IgD-negative memory B cell (primary cell): ENCODE measurements at regions not wholly inside any gene's neighbourhood (a gene's known extent, or its start where the extent isn't known, plus 50 kb on each side); places are given as distances from the start of the nearest gene placed in this dataset.

Experiments
- H3K27ac Mint-ChIP-seq, 3 donors: one replicate each; pipeline ENCODE4 v1.8.0; 2020 to 2022; ENCODE audit warnings: mild to moderate bottlenecking in 3 of 3, mixed read lengths in 3 of 3, moderate library complexity in 1 of 3
- H3K27me3 Mint-ChIP-seq: one replicate; pipeline ENCODE4 v1.8.0; 2021; ENCODE audit warnings: mixed read lengths
- H3K36me3 Mint-ChIP-seq: one replicate; pipeline ENCODE4 v1.8.0; 2020; ENCODE audit warnings: mild to moderate bottlenecking, mixed read lengths
- H3K4me1 Mint-ChIP-seq, 3 donors: one replicate each; pipeline ENCODE4 v1.8.0; 2020 to 2022; ENCODE audit warnings: mixed read lengths in 3 of 3, mild to moderate bottlenecking in 1 of 3
- H3K4me3 Mint-ChIP-seq, 4 donors: one replicate each; pipeline ENCODE4 v1.8.0; 2020 to 2022; ENCODE audit warnings: mild to moderate bottlenecking in 4 of 4, mixed read lengths in 4 of 4, moderate library complexity in 3 of 4
- H3K9me3 Mint-ChIP-seq, 3 donors: one replicate each; pipeline ENCODE4 v1.8.0; 2020 to 2021; ENCODE audit warnings: mixed read lengths in 3 of 3, mild to moderate bottlenecking in 1 of 3

- H3K27me3 Mint-ChIP-seq: no peaks in the 10 kb centered on the region
- H3K4me3 Mint-ChIP-seq: no peak overlapping the region
- H3K36me3 Mint-ChIP-seq: no peaks in the 10 kb centered on the region
- peaks cover 2 to 11% (median 5%) of the 10 kb centered on the region in 3 donors for H3K9me3 Mint-ChIP-seq
- H3K27ac Mint-ChIP-seq: no peak overlapping the region
- no peaks in the 10 kb centered on the region for H3K4me1 Mint-ChIP-seq
These were observed 1535.2 kb downstream of the PLA2G4A start for GRCh38 chr1:188363943-188364342.

GRCh38 chr1:188364927-188365449, 1536.2 kb downstream of the PLA2G4A start:
- no peaks in the 10 kb centered on the region for H3K36me3 Mint-ChIP-seq
- no peak overlapping the region for H3K4me3 Mint-ChIP-seq

GRCh38 chr1:188365874-188366273, 1537.1 kb downstream of the PLA2G4A start:
- Mint-ChIP-seq H3K36me3 (no peaks in the 10 kb centered on the region), H3K27ac (no peak overlapping the region)

More at GRCh38 chr1:188364927-188365449, 1536.2 kb downstream of the PLA2G4A start:
- Mint-ChIP-seq H3K9me3 (peaks cover 0 to 6% (median 5%) of the 10 kb centered on the region in 3 donors), H3K27ac (no peak overlapping the region), H3K27me3 (no peaks in the 10 kb centered on the region), H3K4me1 (no peaks in the 10 kb centered on the region)

GRCh38 chr1:188367661-188368060, 1538.9 kb downstream of the PLA2G4A start:
- Mint-ChIP-seq H3K36me3 (no peaks in the 10 kb centered on the region), H3K27ac (no peak overlapping the region), H3K4me1 (no peaks in the 10 kb centered on the region), H3K4me3 (no peak overlapping the region), H3K9me3 (peaks cover 0 to 5% (median 0%) of the 10 kb centered on the region in 3 donors), H3K27me3 (no peaks in the 10 kb centered on the region)

More at GRCh38 chr1:188365874-188366273, 1537.1 kb downstream of the PLA2G4A start:
- H3K4me3 Mint-ChIP-seq: no peak overlapping the region
- H3K4me1 Mint-ChIP-seq: no peaks in the 10 kb centered on the region
- peaks cover 0 to 6% (median 5%) of the 10 kb centered on the region in 3 donors for H3K9me3 Mint-ChIP-seq
- H3K27me3 Mint-ChIP-seq: no peaks in the 10 kb centered on the region

- Mint-ChIP-seq H3K4me1 (no peaks in the 10 kb centered on the region), H3K27me3 (no peaks in the 10 kb centered on the region), H3K27ac (no peak overlapping the region), H3K36me3 (no peaks in the 10 kb centered on the region), H3K4me3 (no peak overlapping the region), H3K9me3 (peaks cover 0 to 7% (median 2%) of the 10 kb centered on the region in 3 donors)
These were observed 1542.6 kb downstream of the PLA2G4A start for GRCh38 chr1:188371295-188371806.

- Mint-ChIP-seq H3K27me3 (no peaks in the 10 kb centered on the region), H3K27ac (no peak overlapping the region), H3K4me3 (no peak overlapping the region), H3K36me3 (no peaks in the 10 kb centered on the region), H3K9me3 (peaks cover 0 to 5% (median 2%) of the 10 kb centered on the region in 3 donors), H3K4me1 (no peaks in the 10 kb centered on the region)
These were observed 1544.1 kb downstream of the PLA2G4A start for GRCh38 chr1:188372821-188373220.

GRCh38 chr1:188382851-188383250, 1554.1 kb downstream of the PLA2G4A start:
- no peaks in the 10 kb centered on the region for H3K36me3 Mint-ChIP-seq
- no peaks in the 10 kb centered on the region for H3K4me1 Mint-ChIP-seq
- H3K9me3 Mint-ChIP-seq: peaks cover 2 to 15% (median 5%) of the 10 kb centered on the region in 3 donors
- H3K27me3 Mint-ChIP-seq: no peaks in the 10 kb centered on the region
- no peak overlapping the region for H3K27ac Mint-ChIP-seq
- H3K4me3 Mint-ChIP-seq: no peak overlapping the region

GRCh38 chr1:188386161-188386560, 1557.4 kb downstream of the PLA2G4A start:
- H3K9me3 Mint-ChIP-seq: peaks cover 0 to 17% (median 6%) of the 10 kb centered on the region in 3 donors
- H3K36me3 Mint-ChIP-seq: no peaks in the 10 kb centered on the region
- H3K27me3 Mint-ChIP-seq: no peaks in the 10 kb centered on the region
- H3K27ac Mint-ChIP-seq: no peak overlapping the region
- H3K4me3 Mint-ChIP-seq: no peak overlapping the region
- no peaks in the 10 kb centered on the region for H3K4me1 Mint-ChIP-seq

GRCh38 chr1:188386666-188387065, 1557.9 kb downstream of the PLA2G4A start:
- Mint-ChIP-seq H3K36me3 (no peaks in the 10 kb centered on the region), H3K4me1 (no peaks in the 10 kb centered on the region), H3K4me3 (no peak overlapping the region), H3K9me3 (peaks cover 0 to 17% (median 7%) of the 10 kb centered on the region in 3 donors), H3K27me3 (no peaks in the 10 kb centered on the region), H3K27ac (no peak overlapping the region)

GRCh38 chr1:188394677-188395076, 1565.9 kb downstream of the PLA2G4A start:
- peaks cover 0 to 1% (median 0%) of the 10 kb centered on the region in 3 donors for H3K4me1 Mint-ChIP-seq
- H3K36me3 Mint-ChIP-seq: no peaks in the 10 kb centered on the region
- H3K27ac Mint-ChIP-seq: no peak overlapping the region
- H3K4me3 Mint-ChIP-seq: no peak overlapping the region
- peaks cover 0 to 7% (median 2%) of the 10 kb centered on the region in 3 donors for H3K9me3 Mint-ChIP-seq
- H3K27me3 Mint-ChIP-seq: no peaks in the 10 kb centered on the region

- Mint-ChIP-seq H3K4me3 (no peak overlapping the region), H3K27me3 (no peaks in the 10 kb centered on the region), H3K4me1 (no peaks in the 10 kb centered on the region), H3K36me3 (no peaks in the 10 kb centered on the region), H3K27ac (no peak overlapping the region), H3K9me3 (peaks cover 0 to 7% (median 2%) of the 10 kb centered on the region in 3 donors)
These were observed 1568.8 kb downstream of the PLA2G4A start for GRCh38 chr1:188397521-188397920.

GRCh38 chr1:188402986-188403385, 1574.2 kb downstream of the PLA2G4A start:
- no peak overlapping the region for H3K4me3 Mint-ChIP-seq
- H3K36me3 Mint-ChIP-seq: no peaks in the 10 kb centered on the region
- H3K27ac Mint-ChIP-seq: no peak overlapping the region
- no peaks in the 10 kb centered on the region for H3K4me1 Mint-ChIP-seq
- no peaks in the 10 kb centered on the region for H3K27me3 Mint-ChIP-seq
- H3K9me3 Mint-ChIP-seq: peaks cover 0 to 5% (median 3%) of the 10 kb centered on the region in 3 donors

GRCh38 chr1:188406636-188407035, 1577.9 kb downstream of the PLA2G4A start:
- H3K27ac Mint-ChIP-seq: no peak overlapping the region
- H3K27me3 Mint-ChIP-seq: no peaks in the 10 kb centered on the region
- no peaks in the 10 kb centered on the region for H3K36me3 Mint-ChIP-seq
- no peaks in the 10 kb centered on the region for H3K4me1 Mint-ChIP-seq
- H3K4me3 Mint-ChIP-seq: no peak overlapping the region
- peaks cover 0 to 2% (median 0%) of the 10 kb centered on the region in 3 donors for H3K9me3 Mint-ChIP-seq

- no peaks in the 10 kb centered on the region for H3K36me3 Mint-ChIP-seq
- H3K27ac Mint-ChIP-seq: no peak overlapping the region
- no peak overlapping the region for H3K4me3 Mint-ChIP-seq
- H3K27me3 Mint-ChIP-seq: no peaks in the 10 kb centered on the region
- H3K4me1 Mint-ChIP-seq: no peaks in the 10 kb centered on the region
- H3K9me3 Mint-ChIP-seq: no peaks in the 10 kb centered on the region
These were observed 1591.4 kb downstream of the PLA2G4A start for GRCh38 chr1:188420177-188420576.

- no peak overlapping the region for H3K27ac Mint-ChIP-seq
- H3K9me3 Mint-ChIP-seq: no peaks in the 10 kb centered on the region
- no peaks in the 10 kb centered on the region for H3K27me3 Mint-ChIP-seq
- no peaks in the 10 kb centered on the region for H3K36me3 Mint-ChIP-seq
- no peaks in the 10 kb centered on the region for H3K4me1 Mint-ChIP-seq
- no peak overlapping the region for H3K4me3 Mint-ChIP-seq
These were observed 1594.3 kb downstream of the PLA2G4A start for GRCh38 chr1:188423073-188423472.

- H3K27me3 Mint-ChIP-seq: no peaks in the 10 kb centered on the region
- no peaks in the 10 kb centered on the region for H3K36me3 Mint-ChIP-seq
- H3K4me1 Mint-ChIP-seq: no peaks in the 10 kb centered on the region
- H3K27ac Mint-ChIP-seq: no peak overlapping the region
- peaks cover 0 to 4% (median 0%) of the 10 kb centered on the region in 3 donors for H3K9me3 Mint-ChIP-seq
- H3K4me3 Mint-ChIP-seq: no peak overlapping the region
These were observed 1595.4 kb downstream of the PLA2G4A start for GRCh38 chr1:188424176-188424575.
